H9 (cell line): ENCODE measurements at regions not wholly inside any gene's neighbourhood (a gene's known extent, or its start where the extent isn't known, plus 50 kb on each side); places are given as distances from the start of the nearest gene placed in this dataset.
"Not testable (repeated sequence)": the region's sequence is repeated elsewhere in the genome, so short reads cannot be mapped to it uniquely, and the experiment has no call there.

Experiments
- DNase-seq: peaks from one replicate; pipeline ENCODE4 v3.0.0-alpha.2; 2017
- H2AFZ ChIP-seq: one replicate; pipeline ENCODE4 v1.6.1; 2013; ENCODE audit warnings: mild to moderate bottlenecking, low read length, control low read depth, moderate library complexity
- H2AK5ac ChIP-seq: 2 replicates; pipeline ENCODE4 v1.6.1; 2013; ENCODE audit warnings: low read length, control low read depth, mixed read lengths; ENCODE audit not compliant: insufficient read length
- H2BK120ac ChIP-seq: one replicate; pipeline ENCODE4 v1.6.1; 2013; ENCODE audit warnings: low read depth, mild to moderate bottlenecking, low read length, control low read depth, inconsistent platforms; ENCODE audit not compliant: poor library complexity, severe bottlenecking
- H2BK12ac ChIP-seq: 2 replicates; pipeline ENCODE4 v1.6.1; 2013; ENCODE audit warnings: low read length, control low read depth, mixed read lengths, low read depth; ENCODE audit not compliant: insufficient read length
- H2BK15ac ChIP-seq: 2 replicates; pipeline ENCODE4 v1.6.1; 2013; ENCODE audit warnings: low read depth, low read length, control low read depth
- H2BK20ac ChIP-seq: one replicate; pipeline ENCODE4 v1.6.1; 2013; ENCODE audit warnings: low read depth, mild to moderate bottlenecking, low read length, control low read depth, inconsistent platforms; ENCODE audit not compliant: poor library complexity, severe bottlenecking
- H2BK5ac ChIP-seq: 2 replicates; pipeline ENCODE4 v1.6.1; 2013; ENCODE audit warnings: low read length, control low read depth, mixed read lengths; ENCODE audit not compliant: insufficient read length
- H3K14ac ChIP-seq: 2 replicates; pipeline ENCODE4 v1.6.1; 2013; ENCODE audit warnings: low read length, control low read depth; ENCODE audit not compliant: insufficient read depth
- H3K18ac ChIP-seq: 2 replicates; pipeline ENCODE4 v1.6.1; 2013; ENCODE audit warnings: low read depth, mild to moderate bottlenecking, mixed read lengths, low read length, control low read depth; ENCODE audit not compliant: insufficient read length
- H3K23ac ChIP-seq: 2 replicates; pipeline ENCODE4 v1.6.1; 2013; ENCODE audit warnings: low read length, control low read depth, mixed read lengths, low read depth; ENCODE audit not compliant: insufficient read length
- H3K23me2 ChIP-seq: 2 replicates; pipeline ENCODE4 v1.6.1; 2013; ENCODE audit warnings: low read depth, mild to moderate bottlenecking, mixed read lengths, low read length, control low read depth; ENCODE audit not compliant: insufficient read length, poor library complexity, severe bottlenecking
- H3K27ac ChIP-seq: 2 replicates; pipeline ENCODE4 v1.5.1; 2013; ENCODE audit warnings: low read length, control low read depth, mixed read lengths, low read depth; ENCODE audit not compliant: insufficient read length
- H3K27me3 ChIP-seq: 2 replicates; pipeline ENCODE4 v1.6.1; 2013; ENCODE audit warnings: low read length, control low read depth, inconsistent platforms; ENCODE audit not compliant: insufficient read depth
- H3K4ac ChIP-seq: 2 replicates; pipeline ENCODE4 v1.6.1; 2013; ENCODE audit warnings: low read depth, mild to moderate bottlenecking, control low read depth, inconsistent platforms, low read length, moderate library complexity
- H3K4me1 ChIP-seq: 2 replicates; pipeline ENCODE4 v1.6.1; 2013; ENCODE audit warnings: low read length, control low read depth, inconsistent platforms; ENCODE audit not compliant: insufficient read depth
- H3K4me2 ChIP-seq: 2 replicates; pipeline ENCODE4 v1.6.1; 2013; ENCODE audit warnings: low read length, control low read depth, mixed read lengths; ENCODE audit not compliant: insufficient read length, insufficient read depth
- H3K56ac ChIP-seq: 2 replicates; pipeline ENCODE4 v1.6.1; 2013; ENCODE audit warnings: low read depth, mild to moderate bottlenecking, mixed read lengths, low read length, control low read depth; ENCODE audit not compliant: insufficient read length
- H3K79me1 ChIP-seq: 2 replicates; pipeline ENCODE4 v1.6.1; 2013; ENCODE audit warnings: low read depth, mild to moderate bottlenecking, moderate library complexity, low read length, control low read depth, inconsistent platforms; ENCODE audit not compliant: insufficient read depth, poor library complexity, severe bottlenecking
- H3K79me2 ChIP-seq: 2 replicates; pipeline ENCODE4 v1.6.1; 2013; ENCODE audit warnings: low read length, control low read depth, inconsistent platforms; ENCODE audit not compliant: insufficient read depth
- H3K9ac ChIP-seq: 2 replicates; pipeline ENCODE4 v1.6.1; 2013; ENCODE audit warnings: low read length, control low read depth, mixed read lengths; ENCODE audit not compliant: insufficient read length; ENCODE audit errors: extremely low read depth
- H3K9me3 ChIP-seq: one replicate; pipeline ENCODE4 v1.6.1; 2013; ENCODE audit warnings: low read depth, low read length, inconsistent platforms; ENCODE audit not compliant: control insufficient read depth
- H3T11ph ChIP-seq: one replicate; pipeline ENCODE4 v1.6.1; 2013; ENCODE audit warnings: mild to moderate bottlenecking, low read length, control low read depth, inconsistent platforms
- H4K20me1 ChIP-seq: one replicate; pipeline ENCODE4 v1.6.1; 2013; ENCODE audit not compliant: control insufficient read depth, insufficient read length, insufficient read depth
- H4K5ac ChIP-seq: 2 replicates; pipeline ENCODE4 v1.6.1; 2013; ENCODE audit warnings: low read depth, mild to moderate bottlenecking, mixed read lengths, low read length, control low read depth; ENCODE audit not compliant: insufficient read length
- H4K8ac ChIP-seq: replicated peaks from 2 replicates; pipeline ENCODE4 v1.6.1; 2013; ENCODE audit warnings: low read length, control low read depth, mixed read lengths, low read depth; ENCODE audit not compliant: insufficient read length
- H4K91ac ChIP-seq: 2 replicates; pipeline ENCODE4 v1.6.1; 2013; ENCODE audit warnings: low read depth, mild to moderate bottlenecking, moderate library complexity, mixed read lengths, low read length, control low read depth; ENCODE audit not compliant: insufficient read length
- H3K27ac Mint-ChIP-seq, 3 experiments: 2 replicates in 2 of 3; 3 replicates in 1 of 3; pipeline ENCODE4 v1.8.0; 2020 to 2021; ENCODE audit warnings: mixed read lengths in 3 of 3, mild to moderate bottlenecking in 1 of 3, moderate library complexity in 1 of 3
- H3K27me3 Mint-ChIP-seq: 2 replicates; pipeline ENCODE4 v1.8.0; 2021; ENCODE audit warnings: low read depth, mild to moderate bottlenecking, moderate library complexity, mixed read lengths
- H3K36me3 Mint-ChIP-seq, 3 experiments: 2 replicates in 2 of 3; 3 replicates in 1 of 3; pipeline ENCODE4 v1.8.0; 2020 to 2021; ENCODE audit warnings: low read depth in 3 of 3, mixed read lengths in 3 of 3; ENCODE audit not compliant: insufficient read depth in 1 of 3
- H3K4me1 Mint-ChIP-seq, 2 experiments: 2 replicates each; pipeline ENCODE4 v1.8.0; 2020; ENCODE audit warnings: mixed read lengths in 2 of 2
- H3K4me3 Mint-ChIP-seq, 2 experiments: 2 replicates in 1 of 2; 3 replicates in 1 of 2; pipeline ENCODE4 v1.8.0; 2020 to 2021; ENCODE audit warnings: mild to moderate bottlenecking in 2 of 2, mixed read lengths in 2 of 2, moderate library complexity in 1 of 2
- H3K9me3 Mint-ChIP-seq, 2 experiments: 2 replicates in 1 of 2; 3 replicates in 1 of 2; pipeline ENCODE4 v1.8.0; 2020; ENCODE audit warnings: mild to moderate bottlenecking in 2 of 2, mixed read lengths in 2 of 2, moderate library complexity in 1 of 2
- whole genome bisulfite sequencing: extraction: QIAGEN DNeasy Blood & Tissue Kit; methylation state at CpG from one replicate; pipeline ENCODE4 v1.1.7; 2013; ENCODE audit warnings: missing lambda C conversion rate, low lambda C conversion rate, mixed read lengths; ENCODE audit not compliant: insufficient read length; ENCODE audit errors: extremely low coverage; 5-methylcytosine and 5-hydroxymethylcytosine counted together
- TF ChIP-seq, protein P1 (sequence below): fragments of 200-600 bp; sonication (generic); conservative IDR thresholded peaks from 3 replicates; pipeline ENCODE4 v1.8.0; 2021; ENCODE audit warnings: antibody characterized with exemption, mild to moderate bottlenecking

GRCh38 chr10:90293616-90294015, 564.2 kb downstream of the HTR7 start:
- Histone ChIP-seq H3K27me3 (no peaks in the 10 kb centered on the region), H4K91ac (no peak overlapping the region), H3K9ac (no peak overlapping the region), H3K18ac (no peak overlapping the region), H3T11ph (no peak overlapping the region), H2BK20ac (no peak overlapping the region), H2BK12ac (no peak overlapping the region), H3K4me2 (no peak overlapping the region), H3K4ac (no peak overlapping the region), H3K23me2 (no peaks in the 10 kb centered on the region), H3K9me3 (no peaks in the 10 kb centered on the region), H3K79me1 (no peaks in the 10 kb centered on the region), H2AK5ac (no peak overlapping the region), H2BK5ac (no peak overlapping the region), H4K8ac (no peak overlapping the region), H2BK120ac (no peak overlapping the region), H4K20me1 (no peaks in the 10 kb centered on the region), H3K27ac (no peak overlapping the region), H2AFZ (no peak overlapping the region), H4K5ac (no peak overlapping the region), H3K56ac (no peak overlapping the region), H3K4me1 (no peaks in the 10 kb centered on the region), H3K14ac (no peak overlapping the region), H2BK15ac (no peak overlapping the region), H3K23ac (no peak overlapping the region), H3K79me2 (no peaks in the 10 kb centered on the region)
- TF ChIP-seq, protein P1, sequence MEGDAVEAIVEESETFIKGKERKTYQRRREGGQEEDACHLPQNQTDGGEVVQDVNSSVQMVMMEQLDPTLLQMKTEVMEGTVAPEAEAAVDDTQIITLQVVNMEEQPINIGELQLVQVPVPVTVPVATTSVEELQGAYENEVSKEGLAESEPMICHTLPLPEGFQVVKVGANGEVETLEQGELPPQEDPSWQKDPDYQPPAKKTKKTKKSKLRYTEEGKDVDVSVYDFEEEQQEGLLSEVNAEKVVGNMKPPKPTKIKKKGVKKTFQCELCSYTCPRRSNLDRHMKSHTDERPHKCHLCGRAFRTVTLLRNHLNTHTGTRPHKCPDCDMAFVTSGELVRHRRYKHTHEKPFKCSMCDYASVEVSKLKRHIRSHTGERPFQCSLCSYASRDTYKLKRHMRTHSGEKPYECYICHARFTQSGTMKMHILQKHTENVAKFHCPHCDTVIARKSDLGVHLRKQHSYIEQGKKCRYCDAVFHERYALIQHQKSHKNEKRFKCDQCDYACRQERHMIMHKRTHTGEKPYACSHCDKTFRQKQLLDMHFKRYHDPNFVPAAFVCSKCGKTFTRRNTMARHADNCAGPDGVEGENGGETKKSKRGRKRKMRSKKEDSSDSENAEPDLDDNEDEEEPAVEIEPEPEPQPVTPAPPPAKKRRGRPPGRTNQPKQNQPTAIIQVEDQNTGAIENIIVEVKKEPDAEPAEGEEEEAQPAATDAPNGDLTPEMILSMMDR, result no peak
- Mint-ChIP-seq H3K27me3 (no peaks in the 10 kb centered on the region), H3K4me3 (no peak overlapping the region), H3K9me3 (peaks cover 0 to 5% of the 10 kb centered on the region in 2 experiments; a peak in 2 of 5 replicates), H3K27ac (no peak overlapping the region), H3K4me1 (peaks cover 15 to 22% of the 10 kb centered on the region in 2 experiments), H3K36me3 (peaks cover 0 to 4% (median 0%) of the 10 kb centered on the region in 3 experiments; a peak in 1 of 7 replicates)
- WGBS, result no CpG with 5 or more reads among the region's 4 CpGs
- no peak for DNase-seq

DNA sequence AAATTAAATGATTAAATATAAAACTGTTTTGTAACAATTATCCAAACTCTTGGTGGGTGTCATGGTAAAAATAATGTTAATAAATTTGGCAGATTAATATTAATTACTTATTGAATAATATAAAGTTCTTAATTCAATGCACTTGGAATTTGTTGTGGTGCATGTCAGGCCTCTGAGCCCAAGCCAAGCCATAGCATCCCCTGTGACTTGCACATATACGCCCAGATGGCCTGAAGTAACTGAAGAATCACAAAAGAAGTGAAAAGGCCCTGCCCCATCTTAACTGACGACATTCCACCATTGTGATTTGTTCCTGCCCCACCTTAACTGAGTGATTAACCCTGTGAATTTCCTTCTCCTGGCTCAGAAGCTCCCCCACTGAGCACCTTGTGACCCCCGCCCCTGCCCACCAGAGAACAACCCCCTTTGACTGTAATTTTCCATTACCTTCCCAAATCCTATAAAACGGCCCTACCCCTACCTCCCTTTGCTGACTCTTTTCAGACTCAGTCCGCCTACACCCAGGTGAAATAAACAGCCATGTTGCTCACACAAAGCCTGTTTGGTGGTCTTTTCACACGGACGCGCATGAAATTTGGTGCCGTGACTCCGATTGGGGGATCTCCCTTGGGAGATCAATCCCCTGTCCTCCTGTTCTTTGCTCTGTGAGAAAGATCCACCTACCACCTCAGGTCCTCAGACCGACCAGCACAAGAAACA, 562.9 kb downstream of the HTR7 start:
- not testable (repeated sequence) for H3T11ph ChIP-seq, H2AFZ ChIP-seq, H4K8ac ChIP-seq, H2BK15ac ChIP-seq, H2BK20ac ChIP-seq, H3K79me2 ChIP-seq, H3K4ac ChIP-seq, H3K27me3 Mint-ChIP-seq, H3K27ac ChIP-seq, H3K9me3 ChIP-seq, H2BK5ac ChIP-seq, H3K14ac ChIP-seq, H3K9me3 Mint-ChIP-seq, H3K56ac ChIP-seq, H2AK5ac ChIP-seq, H3K23me2 ChIP-seq, H3K4me2 ChIP-seq, H4K20me1 ChIP-seq, H3K36me3 Mint-ChIP-seq, H3K23ac ChIP-seq, H3K79me1 ChIP-seq, H2BK120ac ChIP-seq, H3K27me3 ChIP-seq, H3K18ac ChIP-seq, H4K5ac ChIP-seq, H3K9ac ChIP-seq, H3K4me1 ChIP-seq, H4K91ac ChIP-seq, H2BK12ac ChIP-seq
- Mint-ChIP-seq H3K4me3 (peak overlapping the region; percentile 1 to 8; a peak in 2 of 5 replicates), H3K27ac (peak overlapping the region in 2 of 3 experiments; percentile 2 to 67; a peak in 2 of 7 replicates), H3K4me1 (peaks cover 15 to 24% of the 10 kb centered on the region in 2 experiments)
- peak; percentile 37 for DNase-seq
- no CpG with 5 or more reads among the region's 11 CpGs for WGBS
